RPMI8226 (cell line): ENCODE measurements at regions not wholly inside any gene's neighbourhood (a gene's known extent, or its start where the extent isn't known, plus 50 kb on each side); places are given as distances from the start of the nearest gene placed in this dataset.

Experiments used
- DNase-seq: peaks from one replicate; pipeline ENCODE4 v3.0.0-alpha.2; 2015

- DNase-seq: no peak
These were observed 157.5 kb upstream of the C21orf91 start for GRCh38 chr21:17976691-17977090.

DNA sequence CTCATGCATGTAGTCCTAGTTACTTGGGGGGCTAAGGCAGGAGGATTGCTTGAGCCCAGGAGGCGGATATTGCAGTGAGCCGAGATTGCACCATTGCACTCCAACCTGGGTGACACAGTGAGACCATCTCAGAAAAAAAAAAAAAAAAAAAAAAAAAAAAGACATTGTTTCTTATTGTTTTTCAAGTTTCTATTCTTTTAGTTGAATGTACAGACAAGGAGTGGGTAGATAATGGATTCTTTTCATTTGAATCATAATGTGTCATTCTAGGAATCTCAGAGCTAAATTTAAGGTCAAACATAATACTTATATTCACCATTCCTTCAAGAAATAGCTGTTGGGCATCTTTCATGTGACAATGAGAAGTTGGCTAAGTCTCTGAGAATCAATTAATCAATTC is 157.0 kb upstream of the C21orf91 start:
- DNase-seq: no peak

DNA sequence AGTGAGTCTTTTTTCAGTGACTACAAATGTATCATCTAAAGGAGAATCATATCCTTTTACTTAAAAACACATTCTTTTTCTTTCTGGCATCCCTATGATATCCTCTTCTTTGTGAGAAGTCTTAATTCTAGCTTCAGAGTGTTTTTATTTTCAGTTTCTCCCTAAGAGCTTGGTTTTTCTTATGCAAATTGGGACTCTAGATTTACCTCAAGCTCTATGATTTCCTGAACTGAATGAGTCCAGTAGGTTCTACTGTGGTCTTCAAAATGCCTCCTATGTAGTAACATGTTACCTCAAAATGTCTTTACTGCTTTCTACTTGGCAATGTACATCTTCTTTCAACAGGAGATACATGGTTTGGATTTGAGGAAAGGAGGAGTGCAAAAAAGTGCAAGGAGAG is 148.2 kb upstream of the C21orf91 start:
- DNase-seq: no peak

GRCh38 chr21:17964716-17965115 is 145.6 kb upstream of the C21orf91 start:
- DNase-seq: no peak

DNA sequence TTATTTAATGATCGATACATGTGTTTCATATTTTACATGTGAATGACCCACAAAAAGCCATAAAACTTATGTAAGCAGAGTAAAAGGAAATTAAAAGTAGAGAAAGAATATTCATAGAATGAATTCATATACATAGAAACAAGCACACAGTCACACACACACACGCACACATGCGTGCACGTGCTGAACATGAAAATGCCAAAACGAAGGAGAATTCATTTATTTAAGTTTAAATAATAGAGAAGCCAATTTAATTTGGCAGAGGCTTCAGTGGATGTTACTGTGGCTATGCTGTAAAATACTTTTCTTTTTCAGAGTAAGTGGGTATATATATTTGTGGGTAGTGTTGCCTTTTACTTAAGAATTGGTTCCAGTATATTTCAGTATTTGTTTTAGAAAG is 145.0 kb upstream of the C21orf91 start:
- no peak for DNase-seq

- no peak for DNase-seq
These were observed 131.4 kb upstream of the C21orf91 start for GRCh38 chr21:17950591-17950990.

- no peak for DNase-seq
These were observed 130.3 kb upstream of the C21orf91 start for GRCh38 chr21:17949421-17949820.

- DNase-seq: no peak
These were observed 128.4 kb upstream of the C21orf91 start for GRCh38 chr21:17947531-17947930.

DNA sequence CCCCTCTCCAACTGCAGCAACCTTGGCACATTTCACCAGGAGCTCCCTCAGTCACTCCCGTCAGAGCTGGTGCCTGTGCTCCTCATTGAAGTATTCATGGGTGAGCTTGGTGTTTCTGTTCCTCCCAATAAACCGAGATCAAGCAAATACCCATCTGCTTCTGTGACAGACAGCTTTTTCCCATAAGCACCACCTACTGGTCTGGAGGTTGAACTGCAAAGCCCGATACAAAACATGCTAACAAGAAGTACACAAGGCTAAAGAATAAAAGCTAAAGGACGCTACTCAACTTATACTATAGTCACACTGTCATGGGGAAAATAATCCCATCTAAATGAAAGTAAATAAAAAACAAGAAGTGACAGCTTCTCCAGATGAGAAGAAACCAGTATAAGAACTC is 111.9 kb upstream of the C21orf91 start:
- no peak for DNase-seq

- no peak for DNase-seq
These were observed 110.9 kb upstream of the C21orf91 start for GRCh38 chr21:17930093-17930492.

DNA sequence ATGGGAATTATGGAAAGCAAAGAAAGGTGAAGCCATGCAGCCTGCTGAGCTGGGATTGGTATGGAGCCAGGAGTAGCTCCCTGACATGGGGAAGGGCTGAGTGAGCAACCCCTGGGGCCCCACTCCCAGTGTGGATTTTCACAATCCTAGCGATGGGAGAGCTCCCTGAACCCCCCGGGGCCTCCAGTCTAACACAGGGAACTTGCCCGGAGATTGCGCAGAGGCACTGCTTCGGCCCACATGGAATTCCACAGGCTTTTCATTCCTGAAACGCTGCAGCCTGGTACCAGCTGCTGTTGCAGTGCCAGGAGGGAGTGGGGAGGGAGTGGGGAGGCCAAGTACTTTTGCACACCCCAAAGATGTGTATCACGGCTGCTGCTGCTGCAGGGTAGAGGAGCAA is 110.4 kb upstream of the C21orf91 start:
- DNase-seq: no peak

DNA sequence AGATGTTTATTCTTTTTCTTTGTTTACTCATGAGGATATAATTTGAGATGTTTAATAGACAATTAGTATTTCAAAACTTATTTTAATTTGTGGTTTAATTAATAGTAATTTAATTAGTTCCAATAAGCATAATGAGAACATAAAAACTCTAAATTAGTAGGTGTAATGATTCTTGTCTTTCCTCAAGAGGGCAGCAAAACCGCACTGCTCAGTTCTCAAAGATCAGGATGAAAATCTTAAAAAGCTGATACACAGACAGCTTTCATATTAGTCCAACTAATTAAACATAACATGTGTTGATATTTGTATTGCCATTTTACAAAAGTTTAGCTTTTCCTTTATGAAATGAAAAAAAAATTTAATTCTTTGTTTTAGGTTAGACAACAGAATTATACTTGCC is 106.7 kb upstream of the C21orf91 start:
- DNase-seq: peak; percentile 38

- peak; percentile 78 for DNase-seq
These were observed 105.9 kb upstream of the C21orf91 start for GRCh38 chr21:17925000-17925610.

GRCh38 chr21:17921579-17922530 is 102.7 kb upstream of the C21orf91 start:
- DNase-seq: no peak

DNA sequence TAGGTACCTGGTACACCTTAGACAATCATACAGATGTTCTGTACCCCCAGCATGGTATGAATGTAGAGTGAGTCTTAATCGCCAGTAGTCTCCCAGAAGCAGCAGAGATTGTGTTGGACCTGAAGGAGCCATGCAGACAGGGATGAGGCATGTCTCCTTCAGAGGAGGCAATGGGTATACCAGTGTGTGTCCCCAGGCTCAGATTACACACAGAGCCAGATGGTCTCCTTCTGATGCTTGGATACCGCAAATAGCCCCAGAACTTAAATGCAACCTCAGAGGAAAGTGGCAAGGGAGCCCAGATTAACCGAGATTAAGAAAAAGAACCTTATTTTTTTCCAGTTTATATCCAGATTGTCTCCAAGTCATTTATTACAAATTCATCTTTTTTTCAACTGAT is 96.8 kb upstream of the C21orf91 start:
- no peak for DNase-seq

DNA sequence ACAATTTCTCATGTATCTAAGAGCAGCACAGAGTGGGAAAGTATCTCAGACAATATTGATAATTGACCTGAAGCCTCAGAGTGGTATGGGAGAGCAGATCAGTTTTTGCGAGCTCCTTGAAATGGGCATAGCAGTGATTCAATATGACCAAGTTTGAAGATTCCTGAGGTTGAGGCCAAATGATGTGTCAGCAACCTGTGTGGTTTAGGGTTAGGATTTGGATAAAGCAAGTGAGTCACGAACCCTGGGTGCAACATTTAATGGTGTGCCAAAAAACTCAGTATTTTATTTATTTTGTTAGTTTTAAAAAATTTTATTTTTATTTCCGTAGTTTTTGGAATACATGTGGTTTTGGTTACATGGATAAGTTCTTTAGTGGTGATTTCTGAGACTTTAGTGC is 92.5 kb upstream of the C21orf91 start:
- DNase-seq: no peak

DNA sequence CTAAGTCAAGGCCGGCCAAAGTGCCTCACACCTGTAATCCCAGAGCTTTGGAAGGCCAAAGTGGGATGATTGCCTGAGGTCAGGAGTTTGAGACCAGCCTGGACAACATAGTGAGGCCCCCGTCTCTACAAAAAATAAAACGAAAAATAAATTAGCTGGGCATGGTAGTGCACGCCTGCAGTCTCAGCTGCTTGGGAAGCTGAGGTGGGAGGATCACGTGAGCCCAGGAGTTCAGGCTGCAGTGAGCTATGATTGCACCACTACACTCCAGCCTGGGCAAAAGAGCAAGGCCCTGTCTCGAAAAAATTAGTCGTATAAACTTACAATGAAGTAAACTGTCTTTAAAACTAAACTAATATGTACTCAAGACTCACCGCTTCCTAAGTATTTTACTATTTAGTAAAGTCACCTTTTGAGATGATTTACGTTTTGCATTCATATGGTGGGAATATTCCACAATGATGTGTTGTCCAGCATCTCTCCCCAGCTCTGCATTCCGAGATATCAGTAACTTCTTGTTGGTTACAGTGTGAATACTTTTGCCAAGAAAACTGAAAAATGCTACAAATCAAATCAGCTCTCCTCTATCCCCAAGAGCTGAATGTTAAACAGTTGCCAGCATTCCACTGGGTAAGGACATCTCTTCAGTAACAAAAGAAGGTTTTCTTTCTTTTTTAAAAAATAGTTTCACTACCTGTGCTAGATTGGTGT is 84.9 kb upstream of the C21orf91 start:
- DNase-seq: no peak

DNA sequence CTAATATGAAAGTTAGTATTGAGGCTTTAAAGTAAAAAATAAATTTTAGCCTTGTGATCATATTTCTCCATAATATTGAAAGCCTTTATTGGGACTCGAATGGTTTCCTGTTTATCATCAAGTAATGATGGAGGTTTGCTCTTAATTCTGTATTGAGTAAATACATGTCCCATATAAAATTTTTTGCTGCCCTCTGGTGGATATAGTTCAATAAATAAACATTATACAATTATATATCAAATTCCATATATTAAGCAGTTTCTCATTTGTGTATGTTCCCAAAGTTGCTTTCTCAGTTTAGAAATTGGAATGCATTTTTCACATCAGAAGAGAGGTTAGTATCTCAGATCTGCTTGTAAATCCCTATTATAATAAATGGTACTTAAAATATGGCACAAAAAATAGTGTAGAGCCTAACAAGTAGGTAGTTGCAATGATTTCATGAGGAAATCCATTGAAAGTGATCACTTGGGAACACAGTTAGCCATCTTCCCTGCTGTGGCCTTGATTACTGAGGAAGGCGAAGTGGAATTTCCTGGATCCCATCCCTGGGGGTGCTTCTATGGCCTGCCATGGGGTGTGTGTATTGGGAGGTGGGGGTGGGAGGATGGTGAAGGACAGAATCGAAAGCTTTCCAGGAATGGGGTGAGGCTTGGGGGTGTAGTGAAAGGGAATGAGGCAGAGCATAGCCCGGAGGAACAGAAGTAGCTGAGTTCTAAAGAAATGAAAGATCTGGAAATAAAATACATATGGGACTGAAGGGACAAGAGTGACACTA is 84.1 kb upstream of the C21orf91 start:
- peak; percentile 55 for DNase-seq

DNA sequence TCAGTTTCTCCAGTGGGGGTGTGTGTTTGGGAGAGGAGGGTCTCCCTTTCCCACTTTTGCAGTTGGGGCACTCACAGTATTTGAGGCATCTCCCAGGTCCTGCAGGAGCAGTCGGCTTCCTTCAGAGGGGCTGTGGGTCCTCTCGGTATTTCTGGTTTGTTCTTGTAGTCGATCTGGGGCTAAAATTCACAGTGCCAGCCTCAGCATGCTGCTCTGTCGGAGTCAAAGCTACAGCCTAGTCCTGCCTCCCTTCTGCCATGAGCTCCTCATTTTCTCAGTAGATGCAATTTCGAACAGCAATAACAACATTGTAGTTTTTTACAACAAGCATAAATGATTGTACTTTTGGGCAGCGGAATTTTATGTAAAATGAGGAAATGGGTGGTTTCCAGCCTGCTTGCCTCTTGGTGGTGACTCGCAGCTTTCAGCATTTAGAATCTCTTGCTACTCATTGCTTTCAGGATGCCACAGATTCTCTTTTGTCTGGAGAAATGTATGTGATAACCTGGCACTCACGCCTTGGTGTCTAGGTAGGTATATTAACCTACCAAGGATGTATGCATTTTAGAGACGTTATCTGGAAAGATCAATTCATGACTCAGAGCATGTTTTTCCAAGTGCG is 82.4 kb upstream of the C21orf91 start:
- no peak for DNase-seq

GRCh38 chr21:17900990-17901385 is 81.8 kb upstream of the C21orf91 start:
- DNase-seq: no peak

GRCh38 chr21:17900281-17900989 is 81.3 kb upstream of the C21orf91 start:
- DNase-seq: no peak

- DNase-seq: no peak
These were observed 70.0 kb upstream of the C21orf91 start for GRCh38 chr21:17889171-17889570.
